ENCODE measurements at regions not wholly inside any gene's neighbourhood (a gene's known extent, or its start where the extent isn't known, plus 50 kb on each side); places are given as distances from the start of the nearest gene placed in this dataset.

- TF ChIP-seq USF2 (CRISPR knock-in tag; IDR thresholded peaks at IDR 0.05): no peak
- TF ChIP-seq PREB (CRISPR knock-in tag; IDR thresholded peaks at IDR 0.05; ENCODE audit: borderline replicate concordance): no peak
- no peak for TF ChIP-seq ESRRA (CRISPR knock-in tag; IDR thresholded peaks at IDR 0.05; ENCODE audit: borderline replicate concordance)
- no peak for TF ChIP-seq CTCF (IDR thresholded peaks at IDR 0.05)
- no peak for TF ChIP-seq GTF2I (CRISPR knock-in tag; conservative IDR thresholded peaks at IDR 0.05)
- TF ChIP-seq, protein P1, sequence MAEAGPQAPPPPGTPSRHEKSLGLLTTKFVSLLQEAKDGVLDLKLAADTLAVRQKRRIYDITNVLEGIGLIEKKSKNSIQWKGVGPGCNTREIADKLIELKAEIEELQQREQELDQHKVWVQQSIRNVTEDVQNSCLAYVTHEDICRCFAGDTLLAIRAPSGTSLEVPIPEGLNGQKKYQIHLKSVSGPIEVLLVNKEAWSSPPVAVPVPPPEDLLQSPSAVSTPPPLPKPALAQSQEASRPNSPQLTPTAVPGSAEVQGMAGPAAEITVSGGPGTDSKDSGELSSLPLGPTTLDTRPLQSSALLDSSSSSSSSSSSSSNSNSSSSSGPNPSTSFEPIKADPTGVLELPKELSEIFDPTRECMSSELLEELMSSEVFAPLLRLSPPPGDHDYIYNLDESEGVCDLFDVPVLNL (CRISPR knock-in tag; IDR thresholded peaks at IDR 0.05; ENCODE audit: borderline replicate concordance, low read depth): no peak
- no peak for TF ChIP-seq NR2C2 (CRISPR knock-in tag; IDR thresholded peaks at IDR 0.05)
These were observed 51.5 kb upstream of the MTHFD1L start for GRCh38 chr6:150813993-150814359.
